Endometrium (tissue), 2 donors: ENCODE measurements at regions not wholly inside any gene's neighbourhood (a gene's known extent, or its start where the extent isn't known, plus 50 kb on each side); places are given as distances from the start of the nearest gene placed in this dataset.

Experiments
- FAIRE-seq: peaks from 2 replicates; lab custom pipeline; 2012; peaks lifted over from hg19 to GRCh38; lab: Jason Lieb, UNC
- donor health status: control.
- donor health status: control.

GRCh38 chr16:8374586-8375231 is 215.6 kb downstream of the TMEM114 start:
- no peak for FAIRE-seq

- no peak for FAIRE-seq
Observed at GRCh38 chr16:8373676-8374431, 216.5 kb downstream of the TMEM114 start.

- no peak for FAIRE-seq
Observed at GRCh38 chr16:8372141-8372540, 218.2 kb downstream of the TMEM114 start.

- no peak for FAIRE-seq
Observed at GRCh38 chr16:8370374-8371270, 219.7 kb downstream of the TMEM114 start.

- FAIRE-seq = no peak
Observed at GRCh38 chr16:8358937-8359336, 231.4 kb downstream of the TMEM114 start.

GRCh38 chr16:8355675-8356074 is 234.6 kb downstream of the TMEM114 start:
- FAIRE-seq = no peak

GRCh38 chr16:8346294-8346693 is 244.0 kb downstream of the TMEM114 start:
- FAIRE-seq = no peak

- FAIRE-seq = no peak
Observed at GRCh38 chr16:8342276-8342675, 248.0 kb downstream of the TMEM114 start.

- no peak for FAIRE-seq
Observed at GRCh38 chr16:8330761-8331160, 259.6 kb downstream of the TMEM114 start.

GRCh38 chr16:8326232-8326631 is 264.1 kb downstream of the TMEM114 start:
- FAIRE-seq = no peak

- no peak for FAIRE-seq
Observed at GRCh38 chr16:8323153-8323552, 267.2 kb downstream of the TMEM114 start.

- no peak for FAIRE-seq
Observed at GRCh38 chr16:8320131-8320530, 270.2 kb downstream of the TMEM114 start.

GRCh38 chr16:8310816-8311215 is 279.5 kb downstream of the TMEM114 start:
- FAIRE-seq = no peak

GRCh38 chr16:8310323-8310722 is 280.0 kb downstream of the TMEM114 start:
- no peak for FAIRE-seq

- no peak for FAIRE-seq
Observed at GRCh38 chr16:8305201-8305600, 285.1 kb downstream of the TMEM114 start.

- no peak for FAIRE-seq
Observed at GRCh38 chr16:8299635-8300034, 290.7 kb downstream of the TMEM114 start.

GRCh38 chr16:8295513-8296237 is 294.6 kb downstream of the TMEM114 start:
- FAIRE-seq = no peak

GRCh38 chr16:8293413-8293812 is 296.9 kb downstream of the TMEM114 start:
- FAIRE-seq = no peak

- no peak for FAIRE-seq
Observed at GRCh38 chr16:8292271-8292670, 298.0 kb downstream of the TMEM114 start.

GRCh38 chr16:8286348-8286747 is 304.0 kb downstream of the TMEM114 start:
- no peak for FAIRE-seq

GRCh38 chr16:8283195-8283594 is 307.1 kb downstream of the TMEM114 start:
- no peak for FAIRE-seq

GRCh38 chr16:8278031-8278580 is 312.2 kb downstream of the TMEM114 start:
- no peak for FAIRE-seq
